Mucosa of descending colon (tissue), 3 donors: ENCODE measurements at regions not wholly inside any gene's neighbourhood (a gene's known extent, or its start where the extent isn't known, plus 50 kb on each side); places are given as distances from the start of the nearest gene placed in this dataset.

ENCODE experiments used
- ATAC-seq: fragments of 200-7000 bp; cut with Tn5 transposase; one replicate; pipeline ENCODE4 v1.9.1; 2020; ENCODE audit warnings: mild to moderate bottlenecking, moderate library complexity
- DNase-seq, 3 donors: peaks; one replicate each; pipeline ENCODE4 v3.0.0-alpha.2; 2020
- H3K36me3 ChIP-seq: fragments of 200-600 bp; one replicate; pipeline ENCODE4 v1.8.0; 2021; ENCODE audit warnings: low read depth, mild to moderate bottlenecking
- H3K4me1 ChIP-seq: fragments of 200-600 bp; one replicate; pipeline ENCODE4 v1.8.0; 2021; ENCODE audit warnings: low read depth, mild to moderate bottlenecking
- H3K4me3 ChIP-seq: fragments of 200-600 bp; one replicate; pipeline ENCODE4 v1.8.0; 2021; ENCODE audit warnings: mild to moderate bottlenecking
- H3K9me3 ChIP-seq: fragments of 200-600 bp; one replicate; pipeline ENCODE4 v1.8.0; 2021; ENCODE audit warnings: mild to moderate bottlenecking
- intact Hi-C, 2 donors: fragments of 100-400 bp; cut with DNase I in 1 of 2; cut with micrococcal nuclease in 1 of 2; formaldehyde crosslinking; loops; one replicate each; pipeline versions ENCODE4 v1.11.0 to v1.11.1; 2022; cut with DNase I, micrococcal nuclease
- TF ChIP-seq, protein P1 (sequence below): fragments of 200-600 bp; IDR thresholded peaks from one replicate; pipeline ENCODE4 v1.8.0; 2022; ENCODE audit warnings: antibody characterized with exemption, mild to moderate bottlenecking
- donor health status: DM: no; HTN: no; CAD: no; lungs with moderate emphysema.
- donor health status: DM: no; HTN: no; CAD: no.
- donor health status: DM: no; HTN: yes; CAD: no.

DNA sequence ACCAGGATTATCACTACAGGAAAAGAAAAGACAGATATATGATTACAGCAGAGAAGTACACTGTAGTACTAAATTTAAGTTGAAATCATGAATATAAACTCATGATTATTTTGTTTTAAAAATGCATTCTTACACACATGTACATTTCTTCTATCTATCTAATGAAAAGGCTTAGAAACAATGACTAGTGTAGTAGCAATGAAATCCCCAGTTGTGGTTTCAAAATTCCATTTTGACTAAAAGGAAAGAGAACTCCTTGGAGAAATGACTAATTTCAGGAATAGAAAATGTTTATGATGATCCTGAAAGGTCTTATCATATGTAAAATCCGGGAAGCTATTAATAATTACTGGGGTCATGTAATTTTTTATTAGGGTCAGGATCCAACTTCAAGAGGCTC lies 195.0 kb upstream of the STARD13 start:
- no peak for ATAC-seq
- Histone ChIP-seq H3K9me3 (peaks cover 29% of the 10 kb centered on the region), H3K4me1 (no peaks in the 10 kb centered on the region), H3K4me3 (no peak overlapping the region), H3K36me3 (no peaks in the 10 kb centered on the region)
- no peak for DNase-seq
- intact Hi-C loops, result no loop called here
- TF ChIP-seq, protein P1, sequence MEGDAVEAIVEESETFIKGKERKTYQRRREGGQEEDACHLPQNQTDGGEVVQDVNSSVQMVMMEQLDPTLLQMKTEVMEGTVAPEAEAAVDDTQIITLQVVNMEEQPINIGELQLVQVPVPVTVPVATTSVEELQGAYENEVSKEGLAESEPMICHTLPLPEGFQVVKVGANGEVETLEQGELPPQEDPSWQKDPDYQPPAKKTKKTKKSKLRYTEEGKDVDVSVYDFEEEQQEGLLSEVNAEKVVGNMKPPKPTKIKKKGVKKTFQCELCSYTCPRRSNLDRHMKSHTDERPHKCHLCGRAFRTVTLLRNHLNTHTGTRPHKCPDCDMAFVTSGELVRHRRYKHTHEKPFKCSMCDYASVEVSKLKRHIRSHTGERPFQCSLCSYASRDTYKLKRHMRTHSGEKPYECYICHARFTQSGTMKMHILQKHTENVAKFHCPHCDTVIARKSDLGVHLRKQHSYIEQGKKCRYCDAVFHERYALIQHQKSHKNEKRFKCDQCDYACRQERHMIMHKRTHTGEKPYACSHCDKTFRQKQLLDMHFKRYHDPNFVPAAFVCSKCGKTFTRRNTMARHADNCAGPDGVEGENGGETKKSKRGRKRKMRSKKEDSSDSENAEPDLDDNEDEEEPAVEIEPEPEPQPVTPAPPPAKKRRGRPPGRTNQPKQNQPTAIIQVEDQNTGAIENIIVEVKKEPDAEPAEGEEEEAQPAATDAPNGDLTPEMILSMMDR, result no peak

DNA sequence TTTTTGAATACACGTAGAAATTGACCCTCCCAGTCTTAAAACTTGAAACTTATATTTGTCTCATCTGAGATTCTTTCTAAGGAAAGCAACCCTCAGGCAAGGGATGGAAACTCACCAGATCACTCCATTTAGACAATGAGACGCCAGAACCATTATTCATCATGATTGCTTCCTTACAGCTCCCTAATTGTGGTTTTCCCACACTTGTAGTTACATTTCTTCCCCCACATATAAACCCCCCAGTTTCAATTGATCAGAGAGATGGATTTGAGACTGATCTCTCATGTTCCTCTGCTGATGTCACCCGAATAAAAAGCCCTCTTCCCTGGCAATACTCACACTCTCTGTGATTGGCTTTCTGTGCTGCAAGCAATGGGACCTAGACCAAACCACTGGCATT lies 197.9 kb upstream of the STARD13 start:
- Histone ChIP-seq H3K36me3 (no peaks in the 10 kb centered on the region), H3K9me3 (peaks cover 11% of the 10 kb centered on the region), H3K4me3 (no peak overlapping the region), H3K4me1 (no peaks in the 10 kb centered on the region)
- DNase-seq (no peak), ATAC-seq (no peak)
- TF ChIP-seq, protein P1, result no peak
- intact Hi-C loops, result no loop called here

DNA sequence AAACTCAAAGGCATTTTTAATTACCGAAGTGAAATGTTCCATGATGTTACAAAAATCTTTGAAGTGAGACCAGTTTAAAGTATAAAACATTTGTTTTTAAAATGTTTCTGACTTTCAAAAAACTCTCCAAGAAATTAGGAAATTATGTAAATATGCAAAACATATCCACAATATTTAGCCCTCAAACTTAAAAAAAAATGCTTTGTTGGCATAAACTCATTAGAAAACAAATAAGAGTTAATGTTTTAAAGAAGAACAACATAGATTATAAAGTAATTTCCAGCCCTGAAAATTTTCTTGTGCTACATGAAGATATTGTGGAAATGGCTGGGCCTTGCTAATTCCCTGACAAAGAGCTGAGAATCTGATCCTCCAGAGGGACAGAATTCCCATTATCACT lies 199.7 kb upstream of the STARD13 start:
- TF ChIP-seq, protein P1, result no peak
- ATAC-seq (no peak), DNase-seq (no peak)
- Histone ChIP-seq H3K36me3 (no peaks in the 10 kb centered on the region), H3K4me3 (no peak overlapping the region), H3K9me3 (peaks cover 8% of the 10 kb centered on the region), H3K4me1 (no peaks in the 10 kb centered on the region)
- intact Hi-C loops, result no loop called here

DNA sequence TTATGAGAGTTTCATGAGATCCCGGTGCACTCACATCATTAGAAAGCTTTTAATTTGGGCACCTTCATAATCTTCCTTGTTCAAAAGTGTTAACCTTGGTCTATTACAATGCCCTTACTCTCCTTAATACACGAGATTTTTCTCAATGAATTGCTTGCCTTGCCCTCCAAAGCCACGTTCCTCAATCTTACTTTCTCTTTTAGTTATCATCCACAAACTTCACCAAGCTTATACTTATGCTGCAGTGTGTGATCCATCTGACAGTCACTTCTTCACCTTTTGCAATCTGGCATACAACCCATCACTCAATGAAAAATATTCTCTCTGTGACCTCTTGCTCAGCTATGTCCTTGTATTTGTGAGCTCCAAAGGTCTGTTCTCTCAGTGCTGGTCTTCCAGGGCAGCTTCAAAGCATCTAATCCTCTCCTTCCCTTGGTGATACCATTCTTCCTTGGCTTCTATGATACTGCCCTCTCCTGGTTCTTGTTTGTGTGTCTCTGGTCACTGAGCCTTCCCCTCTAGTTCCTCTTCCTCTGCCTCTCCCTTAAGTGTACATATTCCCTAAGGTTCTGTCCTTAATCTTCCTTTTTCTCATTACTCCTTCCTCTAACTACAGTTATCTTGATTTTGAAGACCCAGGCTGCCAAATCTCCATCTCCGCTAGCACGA lies 202.2 kb upstream of the STARD13 start:
- no peaks in the 10 kb centered on the region for H3K4me1 ChIP-seq
- peaks cover 8% of the 10 kb centered on the region for H3K9me3 ChIP-seq
- intact Hi-C loops, result no loop called here
- ATAC-seq (peak; percentile 81), DNase-seq (peak in 1 of 3 donors; percentile 25)
- H3K36me3 ChIP-seq, result no peaks in the 10 kb centered on the region
- H3K4me3 ChIP-seq, result no peak overlapping the region
- TF ChIP-seq, protein P1, result no peak

DNA sequence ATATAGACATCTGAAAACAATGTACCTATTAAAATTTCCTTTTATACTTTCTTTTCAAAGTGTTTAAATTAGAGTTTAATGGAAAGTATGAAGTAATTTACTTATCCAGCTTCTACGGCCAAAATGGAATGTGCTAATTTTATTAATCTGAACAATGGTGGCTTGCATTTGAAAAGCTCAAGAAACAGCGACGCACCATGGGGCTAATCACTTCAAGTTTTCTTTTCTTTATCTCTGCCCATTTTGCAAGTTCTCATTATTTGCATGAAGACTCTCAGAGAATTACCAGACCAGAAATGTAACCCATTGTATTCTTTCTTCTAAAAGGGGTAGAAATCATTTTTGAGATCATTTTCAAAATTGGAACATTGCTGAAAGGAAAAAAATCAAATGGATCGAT lies 204.0 kb upstream of the STARD13 start:
- no peak for ATAC-seq
- TF ChIP-seq, protein P1, result no peak
- intact Hi-C loops, result no loop called here
- Histone ChIP-seq H3K9me3 (peaks cover 5% of the 10 kb centered on the region), H3K4me3 (no peak overlapping the region), H3K4me1 (no peaks in the 10 kb centered on the region), H3K36me3 (no peaks in the 10 kb centered on the region)
- DNase-seq, result no peak
